GM12865 (cell line): ENCODE measurements at regions not wholly inside any gene's neighbourhood (a gene's known extent, or its start where the extent isn't known, plus 50 kb on each side); places are given as distances from the start of the nearest gene placed in this dataset.

Experiments used
- DNase-seq: peaks from one replicate; pipeline ENCODE4 v3.0.0; 2010; ENCODE audit warnings: low read depth
- H3K4me3 ChIP-seq: 2 replicates; pipeline ENCODE4 v1.5.1; 2011; ENCODE audit warnings: mild to moderate bottlenecking, low read depth, low read length, control low read depth
- CTCF ChIP-seq: IDR thresholded peaks from 2 replicates; pipeline ENCODE4 v1.5.1; 2011; ENCODE audit warnings: low read length, control low read depth, low read depth, inconsistent platforms; ENCODE audit not compliant: insufficient read depth; ENCODE audit errors: missing control alignments

GRCh38 chr12:77368379-77368778 is 303.0 kb upstream of the E2F7 start:
- no peak for DNase-seq
- no peak for TF ChIP-seq CTCF
- H3K4me3 ChIP-seq, result no peak overlapping the region

GRCh38 chr12:77366616-77367015 is 301.2 kb upstream of the E2F7 start:
- H3K4me3 ChIP-seq, result no peak overlapping the region
- DNase-seq, result no peak
- TF ChIP-seq CTCF, result no peak

- no peak for TF ChIP-seq CTCF
- no peak overlapping the region for H3K4me3 ChIP-seq
- no peak for DNase-seq
These were observed 299.0 kb upstream of the E2F7 start for GRCh38 chr12:77364400-77364799.

GRCh38 chr12:77362509-77363210 is 297.3 kb upstream of the E2F7 start:
- DNase-seq, result no peak
- no peak overlapping the region for H3K4me3 ChIP-seq

GRCh38 chr12:77357655-77358054 is 292.3 kb upstream of the E2F7 start:
- no peak for TF ChIP-seq CTCF
- no peak for DNase-seq

More at GRCh38 chr12:77362509-77363210, 297.3 kb upstream of the E2F7 start:
- TF ChIP-seq CTCF, result no peak

GRCh38 chr12:77354766-77355362 is 289.5 kb upstream of the E2F7 start:
- no peak for DNase-seq
- TF ChIP-seq CTCF, result no peak
- no peak overlapping the region for H3K4me3 ChIP-seq

More at GRCh38 chr12:77357655-77358054, 292.3 kb upstream of the E2F7 start:
- no peak overlapping the region for H3K4me3 ChIP-seq

GRCh38 chr12:77352946-77353345 is 287.6 kb upstream of the E2F7 start:
- no peak overlapping the region for H3K4me3 ChIP-seq
- TF ChIP-seq CTCF, result no peak
- no peak for DNase-seq
